ENCODE measurements at regions not wholly inside any gene's neighbourhood (a gene's known extent, or its start where the extent isn't known, plus 50 kb on each side); places are given as distances from the start of the nearest gene placed in this dataset.

GRCh38 chr22:49432897-49433443, 394.7 kb downstream of the BRD1 start:
- TF ChIP-seq, protein P1, sequence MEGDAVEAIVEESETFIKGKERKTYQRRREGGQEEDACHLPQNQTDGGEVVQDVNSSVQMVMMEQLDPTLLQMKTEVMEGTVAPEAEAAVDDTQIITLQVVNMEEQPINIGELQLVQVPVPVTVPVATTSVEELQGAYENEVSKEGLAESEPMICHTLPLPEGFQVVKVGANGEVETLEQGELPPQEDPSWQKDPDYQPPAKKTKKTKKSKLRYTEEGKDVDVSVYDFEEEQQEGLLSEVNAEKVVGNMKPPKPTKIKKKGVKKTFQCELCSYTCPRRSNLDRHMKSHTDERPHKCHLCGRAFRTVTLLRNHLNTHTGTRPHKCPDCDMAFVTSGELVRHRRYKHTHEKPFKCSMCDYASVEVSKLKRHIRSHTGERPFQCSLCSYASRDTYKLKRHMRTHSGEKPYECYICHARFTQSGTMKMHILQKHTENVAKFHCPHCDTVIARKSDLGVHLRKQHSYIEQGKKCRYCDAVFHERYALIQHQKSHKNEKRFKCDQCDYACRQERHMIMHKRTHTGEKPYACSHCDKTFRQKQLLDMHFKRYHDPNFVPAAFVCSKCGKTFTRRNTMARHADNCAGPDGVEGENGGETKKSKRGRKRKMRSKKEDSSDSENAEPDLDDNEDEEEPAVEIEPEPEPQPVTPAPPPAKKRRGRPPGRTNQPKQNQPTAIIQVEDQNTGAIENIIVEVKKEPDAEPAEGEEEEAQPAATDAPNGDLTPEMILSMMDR (IDR thresholded peaks at IDR 0.05), result no peak
- no peak for TF ChIP-seq POLR2AphosphoS5 (IDR thresholded peaks at IDR 0.05)
